Choroid plexus epithelial cell (primary cell): ENCODE measurements at regions not wholly inside any gene's neighbourhood (a gene's known extent, or its start where the extent isn't known, plus 50 kb on each side); places are given as distances from the start of the nearest gene placed in this dataset.

Experiments
- DNase-seq: peaks from one replicate; pipeline ENCODE4 v3.0.0-alpha.2; 2010; ENCODE audit warnings: low read depth
- H3K4me3 ChIP-seq: 2 replicates; pipeline ENCODE4 v1.5.1; 2011; ENCODE audit warnings: low read depth, mild to moderate bottlenecking, control low read depth, low read length, moderate library complexity
- CTCF ChIP-seq: conservative IDR thresholded peaks from 2 replicates; pipeline ENCODE4 v1.5.1; 2011; ENCODE audit warnings: low read depth, mild to moderate bottlenecking, control low read depth, inconsistent platforms, low read length, moderate library complexity

DNA sequence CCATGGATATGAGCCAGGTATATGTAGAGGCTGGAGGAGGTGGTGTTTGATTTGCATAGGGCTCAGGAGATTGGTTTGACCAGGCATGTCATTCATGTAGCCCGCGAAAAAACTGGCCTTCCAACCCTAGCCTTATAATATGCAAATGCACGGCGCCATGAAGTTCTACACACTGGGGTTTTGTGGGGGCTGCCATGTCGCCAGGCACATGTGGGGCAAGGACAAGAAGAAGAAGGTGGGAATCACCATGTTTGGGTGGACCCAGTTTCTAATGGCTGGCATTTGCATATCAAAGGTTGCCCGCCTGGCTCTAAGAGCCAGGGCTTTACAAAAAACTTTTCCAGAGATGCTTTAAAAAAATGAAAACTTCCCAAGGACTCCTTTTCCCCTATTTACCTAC lies 1251.0 kb downstream of the PCDH18 start:
- H3K4me3 ChIP-seq, result no peak overlapping the region
- TF ChIP-seq CTCF, result no peak
- DNase-seq, result no peak

- DNase-seq, result no peak
- TF ChIP-seq CTCF, result no peak
- no peak overlapping the region for H3K4me3 ChIP-seq
Measured at GRCh38 chr4:136277741-136278140, 1254.6 kb downstream of the PCDH18 start.

DNA sequence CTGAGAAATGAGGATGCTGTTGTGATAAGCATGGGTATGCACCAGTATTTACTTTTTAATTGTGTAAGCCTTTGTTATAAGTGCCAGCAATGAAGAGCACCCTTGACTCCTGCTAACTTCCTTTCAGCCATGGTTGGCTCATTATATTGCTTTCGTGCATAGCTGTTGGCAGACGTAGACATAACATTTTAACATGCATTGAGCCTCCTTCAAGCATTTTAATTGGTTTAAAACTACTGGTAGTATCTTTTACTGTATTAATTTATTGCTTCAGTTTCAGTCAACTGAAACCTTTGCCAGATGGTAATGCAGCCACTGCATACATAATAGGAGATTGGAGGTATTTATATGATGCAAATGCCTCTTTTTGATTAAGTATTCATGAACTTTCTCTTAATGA lies 1285.4 kb downstream of the PCDH18 start:
- TF ChIP-seq CTCF, result no peak
- no peak for DNase-seq
- no peak overlapping the region for H3K4me3 ChIP-seq

- DNase-seq, result peak; percentile 71
- TF ChIP-seq CTCF, result no peak
- H3K4me3 ChIP-seq, result no peak overlapping the region
Measured at GRCh38 chr4:136241221-136241986, 1290.9 kb downstream of the PCDH18 start.

- DNase-seq, result no peak
- H3K4me3 ChIP-seq, result no peak overlapping the region
- no peak for TF ChIP-seq CTCF
Measured at GRCh38 chr4:136227315-136227714, 1305.0 kb downstream of the PCDH18 start.

DNA sequence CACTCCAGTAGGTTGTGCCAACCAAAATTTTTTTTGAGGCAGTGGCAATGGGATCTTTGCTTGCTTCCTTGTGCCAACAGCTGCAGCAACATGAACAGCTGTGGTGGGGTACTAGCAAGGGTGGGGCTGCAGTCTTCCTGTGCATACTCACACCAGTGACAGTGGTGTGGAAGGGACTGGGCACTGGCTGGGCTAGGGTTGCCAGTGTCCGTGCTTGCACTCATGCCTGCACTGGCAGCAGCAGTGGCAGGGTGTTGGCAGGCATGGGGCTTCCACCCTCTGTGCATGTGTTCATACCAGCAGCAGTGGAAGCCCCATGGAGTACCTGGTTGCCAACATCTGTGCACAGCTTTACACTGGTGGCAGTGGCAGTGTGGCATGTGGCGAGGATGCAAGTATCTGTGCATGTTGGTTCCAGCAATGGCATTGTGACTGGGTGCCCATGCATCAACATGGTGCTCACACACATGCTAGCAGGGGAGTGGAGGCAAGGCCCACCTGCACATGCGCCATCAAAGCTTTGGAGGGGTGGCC lies 1312.6 kb downstream of the PCDH18 start:
- no peak for TF ChIP-seq CTCF
- no peak for DNase-seq
- H3K4me3 ChIP-seq, result no peak overlapping the region

DNA sequence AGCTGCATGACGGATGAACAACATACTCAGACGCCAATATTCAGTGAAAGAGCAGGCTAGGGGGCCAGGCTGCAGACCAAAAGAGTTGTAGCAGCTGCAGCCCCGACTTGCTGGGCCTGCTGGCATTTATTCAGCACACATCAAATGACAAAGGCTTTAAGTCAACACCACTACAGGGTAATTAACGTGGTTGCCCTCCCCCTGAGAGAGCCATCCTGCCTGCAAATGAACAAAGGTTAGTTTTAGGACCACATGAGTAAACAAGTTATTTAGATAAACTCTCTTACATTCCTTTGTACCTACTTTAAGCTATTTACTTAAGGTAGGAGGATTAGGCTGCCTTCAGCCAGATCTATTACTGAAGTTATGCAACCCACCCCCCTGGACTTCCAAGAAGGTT lies 1329.1 kb downstream of the PCDH18 start:
- no peak for TF ChIP-seq CTCF
- DNase-seq, result no peak
- H3K4me3 ChIP-seq, result no peak overlapping the region
